Esophagus squamous epithelium (tissue), 5 donors: ENCODE measurements at regions not wholly inside any gene's neighbourhood (a gene's known extent, or its start where the extent isn't known, plus 50 kb on each side); places are given as distances from the start of the nearest gene placed in this dataset.

Experiments used
- DNase-seq: peaks from one replicate; lab custom pipeline; 2025; lab: John Stamatoyannopoulos, UW
- H3K27ac ChIP-seq, 4 donors: fragments of 200-600 bp; sonication (generic); one replicate each; pipeline ENCODE4 v1.5.1; 2016 to 2019; ENCODE audit warnings: mild to moderate bottlenecking in 1 of 4
- H3K27me3 ChIP-seq, 4 donors: fragments of 200-600 bp; sonication (generic); 1 replicate in 3 of 4; 2 replicates in 1 of 4; pipeline versions ENCODE4 v1.5.1 to v1.6.0; 2017 to 2021; ENCODE audit warnings: antibody characterized with exemption in 1 of 4
- H3K36me3 ChIP-seq, 3 donors: fragments of 200-600 bp; sonication (generic); one replicate each; pipeline ENCODE4 v1.5.1; 2016 to 2019
- H3K4me1 ChIP-seq, 3 donors: fragments of 200-600 bp; sonication (generic); one replicate each; pipeline ENCODE4 v1.5.1; 2017 to 2019
- H3K4me3 ChIP-seq, 4 donors: fragments of 200-600 bp; sonication (generic); 1 replicate in 3 of 4; 2 replicates in 1 of 4; pipeline ENCODE4 v1.5.1; 2016 to 2019; ENCODE audit warnings: mild to moderate bottlenecking in 2 of 4, moderate library complexity in 1 of 4
- H3K9me3 ChIP-seq, 3 donors: fragments of 200-600 bp; sonication (generic); one replicate each; pipeline ENCODE4 v1.5.1; 2016 to 2019
- POLR2A ChIP-seq, 4 donors: fragments of 450-650 bp; IDR thresholded peaks; one replicate each; pipeline ENCODE4 v1.6.1; 2017; ENCODE audit warnings: antibody characterized with exemption in 4 of 4, mild to moderate bottlenecking in 4 of 4, moderate library complexity in 3 of 4
- WGBS, 2 donors: methylation state at CpG; one replicate each; pipeline ENCODE4 v1.1.5; 2018; 5-methylcytosine and 5-hydroxymethylcytosine counted together
- intact Hi-C: fragments of 100-400 bp; cut with DNase I; formaldehyde crosslinking; loops from one replicate; pipeline ENCODE4 v1.15.0; 2022
- TF ChIP-seq, protein P1 (sequence below), 6 experiments: fragments of 450-650 bp in 4 of 6; fragments of 200-600 bp in 2 of 6; sonication (generic) in 2 of 6; IDR thresholded peaks; one replicate each; pipeline ENCODE4 v1.5.1; 2016 to 2019; ENCODE audit warnings: antibody characterized with exemption in 6 of 6, mild to moderate bottlenecking in 4 of 6, moderate library complexity in 4 of 6
- donor health status: DM: yes; HTN: yes; CAD: no.

DNA sequence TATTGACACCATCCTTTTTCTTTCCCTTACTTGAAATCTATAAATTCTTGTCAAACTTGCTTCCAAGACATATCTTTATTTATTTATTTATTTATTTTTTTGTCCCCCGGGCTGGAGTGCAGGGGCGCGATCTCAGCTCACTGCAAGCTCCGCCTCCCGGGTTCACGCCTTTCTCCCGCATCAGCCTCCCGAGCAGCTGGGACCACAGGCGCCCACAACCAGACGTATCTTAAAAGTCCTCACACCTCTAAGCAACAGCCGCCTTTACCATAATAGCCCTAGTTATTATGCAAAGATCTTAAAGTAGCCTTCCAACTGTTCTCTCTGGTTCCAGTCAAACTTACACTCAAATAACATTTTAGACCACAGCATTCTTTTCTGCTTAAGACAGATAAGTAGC lies 657.0 kb upstream of the B3GAT1 start:
- Histone ChIP-seq H3K27me3 (peaks cover 0 to 11% (median 0%) of the 10 kb centered on the region in 4 donors), H3K36me3 (no peaks in the 10 kb centered on the region), H3K4me1 (no peaks in the 10 kb centered on the region), H3K27ac (no peak overlapping the region), H3K9me3 (no peaks in the 10 kb centered on the region), H3K4me3 (no peak overlapping the region)
- intact Hi-C loops, result no loop called here
- 91 to 92% methylated on average over 11 of the region's 11 CpGs for WGBS, 2 donors
- DNase-seq, result no peak
- no peak for TF ChIP-seq POLR2A (IDR thresholded peaks at IDR 0.05)
- TF ChIP-seq, protein P1, sequence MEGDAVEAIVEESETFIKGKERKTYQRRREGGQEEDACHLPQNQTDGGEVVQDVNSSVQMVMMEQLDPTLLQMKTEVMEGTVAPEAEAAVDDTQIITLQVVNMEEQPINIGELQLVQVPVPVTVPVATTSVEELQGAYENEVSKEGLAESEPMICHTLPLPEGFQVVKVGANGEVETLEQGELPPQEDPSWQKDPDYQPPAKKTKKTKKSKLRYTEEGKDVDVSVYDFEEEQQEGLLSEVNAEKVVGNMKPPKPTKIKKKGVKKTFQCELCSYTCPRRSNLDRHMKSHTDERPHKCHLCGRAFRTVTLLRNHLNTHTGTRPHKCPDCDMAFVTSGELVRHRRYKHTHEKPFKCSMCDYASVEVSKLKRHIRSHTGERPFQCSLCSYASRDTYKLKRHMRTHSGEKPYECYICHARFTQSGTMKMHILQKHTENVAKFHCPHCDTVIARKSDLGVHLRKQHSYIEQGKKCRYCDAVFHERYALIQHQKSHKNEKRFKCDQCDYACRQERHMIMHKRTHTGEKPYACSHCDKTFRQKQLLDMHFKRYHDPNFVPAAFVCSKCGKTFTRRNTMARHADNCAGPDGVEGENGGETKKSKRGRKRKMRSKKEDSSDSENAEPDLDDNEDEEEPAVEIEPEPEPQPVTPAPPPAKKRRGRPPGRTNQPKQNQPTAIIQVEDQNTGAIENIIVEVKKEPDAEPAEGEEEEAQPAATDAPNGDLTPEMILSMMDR (IDR thresholded peaks at IDR 0.05), result no peak

DNA sequence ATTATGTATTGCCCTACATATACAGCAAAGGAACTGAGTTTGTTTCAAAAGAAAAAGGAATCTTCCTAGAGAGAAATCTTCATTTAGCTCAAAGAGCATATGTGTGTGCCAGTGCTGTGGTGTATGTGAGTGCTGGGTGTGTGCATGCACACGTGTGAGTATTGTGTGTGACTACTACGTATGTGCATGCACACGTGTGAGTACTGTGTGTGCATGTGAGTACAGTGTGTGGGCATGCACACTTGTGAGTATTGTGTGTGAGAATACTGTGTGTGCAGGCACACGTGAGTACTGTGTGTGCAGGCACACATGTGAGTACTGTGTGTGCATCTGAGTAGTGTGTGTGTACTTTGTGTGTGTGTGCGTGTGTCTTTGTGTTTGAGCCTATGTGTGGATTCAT lies 651.0 kb upstream of the B3GAT1 start:
- TF ChIP-seq POLR2A (IDR thresholded peaks at IDR 0.05), result no peak
- TF ChIP-seq, protein P1 (IDR thresholded peaks at IDR 0.05), result no peak
- 60 to 68% methylated on average over 5 of the region's 5 CpGs for WGBS, 2 donors
- peaks cover 0 to 7% (median 0%) of the 10 kb centered on the region in 3 donors for H3K9me3 ChIP-seq
- no peak for DNase-seq
- intact Hi-C loops, result no loop called here
- H3K4me3 ChIP-seq, result no peak overlapping the region
- H3K4me1 ChIP-seq, result no peaks in the 10 kb centered on the region
- H3K27ac ChIP-seq, result no peak overlapping the region
- no peaks in the 10 kb centered on the region for H3K27me3 ChIP-seq
- no peaks in the 10 kb centered on the region for H3K36me3 ChIP-seq

DNA sequence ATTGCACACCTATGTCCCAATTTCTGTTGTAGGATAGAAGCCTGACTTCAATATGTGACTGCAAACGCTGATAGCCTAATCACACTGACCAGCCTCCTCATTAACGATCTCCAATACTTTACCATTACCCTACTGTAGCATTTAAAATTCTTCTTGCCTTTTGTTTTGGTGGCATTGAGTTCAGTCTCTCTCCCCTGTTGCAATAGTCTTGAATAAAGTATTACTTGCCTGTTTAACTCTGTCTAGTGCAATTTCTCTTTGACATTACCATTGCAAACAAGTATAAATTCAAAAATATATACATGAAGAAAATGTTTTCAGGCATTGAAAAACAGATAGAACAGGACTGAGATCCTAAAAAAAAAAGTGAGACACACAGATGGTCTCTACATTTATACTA lies 649.1 kb upstream of the B3GAT1 start:
- Histone ChIP-seq H3K9me3 (peaks cover 0 to 7% (median 0%) of the 10 kb centered on the region in 3 donors), H3K4me1 (no peaks in the 10 kb centered on the region), H3K27ac (no peak overlapping the region), H3K4me3 (no peak overlapping the region), H3K27me3 (peaks cover 0 to 14% (median 0%) of the 10 kb centered on the region in 4 donors), H3K36me3 (no peaks in the 10 kb centered on the region)
- intact Hi-C loops, result no loop called here
- no peak for DNase-seq
- TF ChIP-seq POLR2A (IDR thresholded peaks at IDR 0.05), result no peak
- TF ChIP-seq, protein P1 (IDR thresholded peaks at IDR 0.05), result no peak
- 75 to 85% methylated on average over 2 of the region's 2 CpGs for WGBS, 2 donors

DNA sequence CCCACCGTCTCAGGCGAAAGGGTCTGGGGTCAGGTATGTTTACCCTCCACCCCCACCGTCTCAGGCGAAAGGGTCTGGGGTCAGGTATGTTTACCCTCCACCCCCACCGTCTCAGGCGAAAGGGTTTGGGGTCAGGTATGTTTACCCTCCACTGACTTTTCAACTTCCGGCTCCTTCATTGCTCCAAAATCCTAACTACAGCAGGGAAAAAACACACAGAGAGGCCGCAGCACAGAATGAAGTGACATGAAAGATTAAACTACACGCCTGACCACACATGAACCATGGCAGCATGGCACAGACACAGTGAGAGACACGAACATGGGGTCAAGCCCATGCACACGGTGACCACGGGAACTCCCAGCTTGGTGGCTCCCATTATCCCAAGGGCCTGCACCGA lies 634.9 kb upstream of the B3GAT1 start:
- no peaks in the 10 kb centered on the region for H3K9me3 ChIP-seq
- no peak overlapping the region for H3K27ac ChIP-seq
- no peaks in the 10 kb centered on the region for H3K36me3 ChIP-seq
- DNase-seq, result no peak
- intact Hi-C loops, result no loop called here
- no peaks in the 10 kb centered on the region for H3K4me1 ChIP-seq
- 44% methylated on average over 5 of the region's 13 CpGs; no CpG with 5 or more reads in 1 of the 2 donors for WGBS, 2 donors
- no peak for TF ChIP-seq POLR2A (IDR thresholded peaks at IDR 0.05)
- TF ChIP-seq, protein P1 (IDR thresholded peaks at IDR 0.05), result no peak
- H3K4me3 ChIP-seq, result no peak overlapping the region
- peaks cover 0 to 16% (median 0%) of the 10 kb centered on the region in 4 donors for H3K27me3 ChIP-seq

DNA sequence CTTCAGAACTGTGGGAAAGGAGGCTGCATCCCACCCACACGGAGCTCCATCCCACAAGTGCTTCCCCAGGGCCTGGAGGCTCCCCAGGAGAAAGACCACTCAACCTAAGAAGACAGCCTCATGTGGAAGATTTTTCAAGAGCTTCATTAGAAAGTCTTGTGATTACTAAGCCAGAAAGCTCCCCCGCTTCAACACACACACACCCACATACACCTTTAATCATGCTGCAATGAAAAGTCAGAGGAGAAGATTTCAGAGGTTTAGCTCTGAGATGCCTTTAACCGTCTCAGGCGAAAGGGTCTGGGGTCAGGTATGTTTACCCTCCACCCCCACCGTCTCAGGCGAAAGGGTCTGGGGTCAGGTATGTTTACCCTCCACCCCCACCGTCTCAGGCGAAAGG lies 634.5 kb upstream of the B3GAT1 start:
- TF ChIP-seq POLR2A (IDR thresholded peaks at IDR 0.05), result no peak
- TF ChIP-seq, protein P1 (IDR thresholded peaks at IDR 0.05), result no peak
- peaks cover 0 to 16% (median 0%) of the 10 kb centered on the region in 4 donors for H3K27me3 ChIP-seq
- no peaks in the 10 kb centered on the region for H3K4me1 ChIP-seq
- DNase-seq, result no peak
- 29 to 41% methylated on average over 3 to 4 of the region's 8 CpGs for WGBS, 2 donors
- H3K4me3 ChIP-seq, result no peak overlapping the region
- no peaks in the 10 kb centered on the region for H3K9me3 ChIP-seq
- no peaks in the 10 kb centered on the region for H3K36me3 ChIP-seq
- no peak overlapping the region for H3K27ac ChIP-seq
- intact Hi-C loops, result no loop called here
